CD4-positive, alpha-beta T cell (primary cell): ENCODE measurements at regions not wholly inside any gene's neighbourhood (a gene's known extent, or its start where the extent isn't known, plus 50 kb on each side); places are given as distances from the start of the nearest gene placed in this dataset.

ENCODE experiments used
- ATAC-seq: fragments of 200-7000 bp; cut with Tn5 transposase; one replicate; pipeline ENCODE4 v1.10.0; 2022; ENCODE audit warnings: mild to moderate bottlenecking; ENCODE audit not compliant: poor library complexity
- CTCF ChIA-PET: fragments of 350-600 bp; sonication (Branson Sonifier 250); formaldehyde crosslinking; loops from one replicate; lab custom pipeline; 2021; ENCODE audit warnings: antibody characterized with exemption, inconsistent platforms; lab: Charles Lee
- POLR2A ChIA-PET: fragments of 350-600 bp; sonication (Branson Sonifier 250); formaldehyde crosslinking; loops from one replicate; lab custom pipeline; 2021; ENCODE audit warnings: antibody characterized with exemption, inconsistent platforms; lab: Charles Lee
- DNase-seq, 14 experiments: peaks; one replicate each; pipeline ENCODE4 v3.0.0-alpha.2; 2013 to 2020; ENCODE audit warnings: mixed read lengths in 2 of 14
- H3K27ac ChIP-seq, 2 donors: one replicate each; pipeline versions ENCODE4 v1.5.1 to v1.7.0; 2013; ENCODE audit warnings: low read length in 2 of 2, low read depth in 1 of 2, mild to moderate bottlenecking in 1 of 2
- H3K27me3 ChIP-seq, 2 experiments: 1 replicate in 1 of 2; 2 replicates in 1 of 2; pipeline versions ENCODE4 v1.6.1 to v1.7.0; 2013; ENCODE audit warnings: low read length in 2 of 2, control low read depth in 1 of 2, mild to moderate bottlenecking in 1 of 2, moderate library complexity in 1 of 2; ENCODE audit not compliant: insufficient read depth in 2 of 2, control insufficient read depth in 1 of 2
- H3K36me3 ChIP-seq: one replicate; pipeline ENCODE4 v1.6.1; 2013; ENCODE audit warnings: low read length, control low read depth; ENCODE audit not compliant: insufficient read depth
- H3K4me1 ChIP-seq: one replicate; pipeline ENCODE4 v1.6.1; 2013; ENCODE audit warnings: low read length, control low read depth; ENCODE audit not compliant: insufficient read depth
- H3K4me3 ChIP-seq: one replicate; pipeline ENCODE4 v1.5.1; 2013; ENCODE audit warnings: mild to moderate bottlenecking, low read length, moderate library complexity
- H3K9me3 ChIP-seq, 2 experiments: 1 replicate in 1 of 2; 2 replicates in 1 of 2; pipeline versions ENCODE4 v1.6.1 to v1.7.0; 2013; ENCODE audit warnings: low read length in 2 of 2, mild to moderate bottlenecking in 2 of 2, control low read depth in 1 of 2, moderate library complexity in 1 of 2; ENCODE audit not compliant: control insufficient read depth in 1 of 2, insufficient read depth in 1 of 2
- H3K27ac Mint-ChIP-seq: one replicate; pipeline ENCODE4 v1.8.0; 2020; ENCODE audit warnings: mixed read lengths
- H3K27me3 Mint-ChIP-seq: one replicate; pipeline ENCODE4 v1.8.0; 2021; ENCODE audit warnings: mixed read lengths
- H3K36me3 Mint-ChIP-seq: one replicate; pipeline ENCODE4 v1.8.0; 2021; ENCODE audit warnings: low read depth, mixed read lengths
- H3K4me1 Mint-ChIP-seq: one replicate; pipeline ENCODE4 v1.8.0; 2021; ENCODE audit warnings: low read depth, mixed read lengths
- H3K4me3 Mint-ChIP-seq: one replicate; pipeline ENCODE4 v1.8.0; 2020; ENCODE audit warnings: mild to moderate bottlenecking, mixed read lengths
- H3K9me3 Mint-ChIP-seq: one replicate; pipeline ENCODE4 v1.8.0; 2020; ENCODE audit warnings: mixed read lengths
- intact Hi-C, 2 experiments: fragments of 100-400 bp; cut with DNase I in 1 of 2; cut with micrococcal nuclease in 1 of 2; formaldehyde crosslinking; loops; one replicate each; pipeline versions ENCODE4 v1.15.1 to v1.9.0; 2023 to 2025; cut with DNase I, micrococcal nuclease
- TF ChIP-seq, protein P1 (sequence below): fragments of 200-600 bp; IDR thresholded peaks from one replicate; pipeline ENCODE4 v1.8.0; 2022; ENCODE audit warnings: antibody characterized with exemption, mild to moderate bottlenecking

DNA sequence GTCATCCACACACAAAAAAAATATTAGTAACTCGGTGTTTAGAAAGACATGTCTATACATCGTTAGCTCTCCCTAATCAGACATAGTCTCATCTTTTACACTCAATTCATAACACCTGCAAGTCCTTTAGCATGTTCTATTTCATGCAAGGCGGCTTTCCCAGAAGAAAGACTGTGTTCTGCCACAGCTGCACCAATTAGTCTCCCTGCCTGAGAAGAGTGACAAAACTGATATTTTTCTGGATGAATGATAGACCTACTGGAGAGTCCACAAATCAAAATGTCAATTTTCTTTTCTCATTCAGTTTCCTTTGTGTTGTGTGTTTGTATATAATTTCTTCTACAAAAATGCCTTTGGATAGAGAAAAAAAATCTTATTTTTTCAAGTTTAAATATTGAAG is 435.8 kb upstream of the EPHA3 start:
- ChIA-PET CTCF (no interaction called here), POLR2A (no interaction called here)
- peaks cover 4% of the 10 kb centered on the region for H3K9me3 Mint-ChIP-seq
- H3K27me3 ChIP-seq: no peaks in the 10 kb centered on the region
- H3K4me3 ChIP-seq: no peak overlapping the region
- H3K9me3 ChIP-seq: peaks cover 0 to under 1% of the 10 kb centered on the region in 2 experiments
- H3K4me1 ChIP-seq: no peaks in the 10 kb centered on the region
- intact Hi-C loops: no loop called here
- no peaks in the 10 kb centered on the region for H3K36me3 Mint-ChIP-seq
- no peak overlapping the region for H3K4me3 Mint-ChIP-seq
- H3K27ac ChIP-seq: no peak overlapping the region
- no peaks in the 10 kb centered on the region for H3K27me3 Mint-ChIP-seq
- TF ChIP-seq, protein P1, sequence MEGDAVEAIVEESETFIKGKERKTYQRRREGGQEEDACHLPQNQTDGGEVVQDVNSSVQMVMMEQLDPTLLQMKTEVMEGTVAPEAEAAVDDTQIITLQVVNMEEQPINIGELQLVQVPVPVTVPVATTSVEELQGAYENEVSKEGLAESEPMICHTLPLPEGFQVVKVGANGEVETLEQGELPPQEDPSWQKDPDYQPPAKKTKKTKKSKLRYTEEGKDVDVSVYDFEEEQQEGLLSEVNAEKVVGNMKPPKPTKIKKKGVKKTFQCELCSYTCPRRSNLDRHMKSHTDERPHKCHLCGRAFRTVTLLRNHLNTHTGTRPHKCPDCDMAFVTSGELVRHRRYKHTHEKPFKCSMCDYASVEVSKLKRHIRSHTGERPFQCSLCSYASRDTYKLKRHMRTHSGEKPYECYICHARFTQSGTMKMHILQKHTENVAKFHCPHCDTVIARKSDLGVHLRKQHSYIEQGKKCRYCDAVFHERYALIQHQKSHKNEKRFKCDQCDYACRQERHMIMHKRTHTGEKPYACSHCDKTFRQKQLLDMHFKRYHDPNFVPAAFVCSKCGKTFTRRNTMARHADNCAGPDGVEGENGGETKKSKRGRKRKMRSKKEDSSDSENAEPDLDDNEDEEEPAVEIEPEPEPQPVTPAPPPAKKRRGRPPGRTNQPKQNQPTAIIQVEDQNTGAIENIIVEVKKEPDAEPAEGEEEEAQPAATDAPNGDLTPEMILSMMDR: no peak
- no peak for ATAC-seq
- H3K27ac Mint-ChIP-seq: no peak overlapping the region
- no peaks in the 10 kb centered on the region for H3K4me1 Mint-ChIP-seq
- no peak for DNase-seq
- H3K36me3 ChIP-seq: no peaks in the 10 kb centered on the region

GRCh38 chr3:88677298-88677697 is 430.1 kb upstream of the EPHA3 start:
- ChIA-PET POLR2A (no interaction called here), CTCF (no interaction called here)
- H3K9me3 ChIP-seq: peaks cover 0 to 5% of the 10 kb centered on the region in 2 experiments
- H3K4me3 ChIP-seq: no peak overlapping the region
- H3K27ac ChIP-seq: no peak overlapping the region
- H3K4me1 ChIP-seq: no peaks in the 10 kb centered on the region
- intact Hi-C loops: no loop called here
- ATAC-seq: no peak
- Mint-ChIP-seq H3K4me1 (no peaks in the 10 kb centered on the region), H3K4me3 (no peak overlapping the region), H3K9me3 (peaks cover 8% of the 10 kb centered on the region), H3K36me3 (no peaks in the 10 kb centered on the region), H3K27ac (no peak overlapping the region), H3K27me3 (no peaks in the 10 kb centered on the region)
- no peaks in the 10 kb centered on the region for H3K27me3 ChIP-seq
- DNase-seq: no peak
- H3K36me3 ChIP-seq: no peaks in the 10 kb centered on the region
- TF ChIP-seq, protein P1: no peak

GRCh38 chr3:88678747-88679146 is 428.7 kb upstream of the EPHA3 start:
- Histone ChIP-seq H3K9me3 (peaks cover 0 to 5% of the 10 kb centered on the region in 2 experiments), H3K27ac (no peak overlapping the region), H3K36me3 (no peaks in the 10 kb centered on the region), H3K27me3 (no peaks in the 10 kb centered on the region), H3K4me1 (no peaks in the 10 kb centered on the region), H3K4me3 (no peak overlapping the region)
- TF ChIP-seq, protein P1: no peak
- ChIA-PET POLR2A (no interaction called here), CTCF (no interaction called here)
- Mint-ChIP-seq H3K27ac (no peak overlapping the region), H3K36me3 (no peaks in the 10 kb centered on the region), H3K27me3 (no peaks in the 10 kb centered on the region), H3K9me3 (peaks cover 8% of the 10 kb centered on the region), H3K4me1 (no peaks in the 10 kb centered on the region), H3K4me3 (no peak overlapping the region)
- no peak for ATAC-seq
- intact Hi-C loops: no loop called here
- no peak for DNase-seq
